ENCODE measurements at regions not wholly inside any gene's neighbourhood (a gene's known extent, or its start where the extent isn't known, plus 50 kb on each side); places are given as distances from the start of the nearest gene placed in this dataset.
"Not testable (repeated sequence)": the region's sequence is repeated elsewhere in the genome, so short reads cannot be mapped to it uniquely, and the experiment has no call there.

DNA sequence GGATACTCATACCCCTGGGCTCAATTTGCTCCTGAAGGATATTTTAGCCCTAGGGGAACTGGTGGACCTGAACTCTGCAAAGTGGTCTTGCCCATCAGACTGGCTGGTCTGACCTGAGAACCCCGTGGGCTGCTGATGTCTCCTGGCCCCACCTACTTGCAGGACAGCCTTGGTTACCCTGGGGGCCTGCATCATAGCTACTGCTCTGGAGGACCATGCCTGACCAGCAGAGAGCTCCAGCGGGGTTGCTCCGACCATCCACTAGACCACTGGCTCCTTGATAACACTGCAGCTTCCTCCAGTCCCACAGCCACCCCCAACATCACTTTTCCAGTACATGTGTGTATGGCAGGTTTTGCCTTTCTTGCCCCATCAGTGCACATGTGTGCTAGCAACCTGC, 331.6 kb upstream of the BRINP3 start:
- DNase-seq (ENCODE audit: insufficient read length, low spot score) (no peak), FAIRE-seq (no peak)
- no peak for TF ChIP-seq POLR2A (IDR thresholded peaks at IDR 0.05; ENCODE audit: low read depth, low read length)

DNA sequence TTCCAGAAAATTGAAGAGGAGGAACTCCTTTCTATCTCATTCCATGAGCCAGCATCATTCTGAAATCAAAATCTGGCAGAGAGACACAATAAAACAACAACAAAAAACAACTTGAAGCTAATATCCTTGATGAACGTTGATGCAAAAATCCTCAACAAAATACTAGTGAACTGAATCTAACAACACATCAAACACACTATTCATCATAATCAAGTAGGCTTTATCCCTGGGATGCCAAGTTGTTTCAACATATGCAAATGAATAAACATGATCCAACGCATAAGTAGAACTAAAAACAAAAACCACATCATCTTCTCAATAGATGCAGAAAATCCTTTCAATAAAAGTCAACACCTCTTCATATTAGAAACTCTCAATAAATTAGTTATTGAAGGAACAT, 335.3 kb upstream of the BRINP3 start:
- no peak for DNase-seq (ENCODE audit: insufficient read length, low spot score)
- no peak for TF ChIP-seq POLR2A (IDR thresholded peaks at IDR 0.05; ENCODE audit: low read depth, low read length)
- no peak for FAIRE-seq

DNA sequence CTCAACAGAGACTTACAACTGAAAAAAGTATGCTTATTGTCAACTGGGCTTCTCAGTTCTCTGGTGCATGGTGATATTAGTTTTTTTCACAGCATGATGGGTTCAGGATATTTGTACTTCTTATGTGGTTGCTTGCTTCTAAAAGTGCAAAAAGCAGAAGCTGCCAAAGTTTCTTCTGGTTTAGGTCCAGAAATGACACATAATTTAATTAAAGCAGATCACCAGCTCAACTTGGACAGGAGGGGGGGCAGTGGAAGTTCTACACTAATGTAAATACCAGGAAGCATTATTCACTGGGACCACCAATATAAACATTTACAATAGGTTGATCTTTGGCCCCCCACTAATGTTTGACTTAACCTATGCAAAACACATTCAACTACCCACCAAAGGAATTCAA, 354.8 kb upstream of the BRINP3 start:
- FAIRE-seq, result no peak
- no peak for DNase-seq (ENCODE audit: insufficient read length, low spot score)
- TF ChIP-seq POLR2A (IDR thresholded peaks at IDR 0.05; ENCODE audit: low read depth, low read length), result no peak

- DNase-seq (ENCODE audit: insufficient read length, low spot score) (no peak), FAIRE-seq (no peak)
- no peak for TF ChIP-seq POLR2A (IDR thresholded peaks at IDR 0.05; ENCODE audit: low read depth, low read length)
Measured at GRCh38 chr1:190835658-190836057, 358.0 kb upstream of the BRINP3 start.

DNA sequence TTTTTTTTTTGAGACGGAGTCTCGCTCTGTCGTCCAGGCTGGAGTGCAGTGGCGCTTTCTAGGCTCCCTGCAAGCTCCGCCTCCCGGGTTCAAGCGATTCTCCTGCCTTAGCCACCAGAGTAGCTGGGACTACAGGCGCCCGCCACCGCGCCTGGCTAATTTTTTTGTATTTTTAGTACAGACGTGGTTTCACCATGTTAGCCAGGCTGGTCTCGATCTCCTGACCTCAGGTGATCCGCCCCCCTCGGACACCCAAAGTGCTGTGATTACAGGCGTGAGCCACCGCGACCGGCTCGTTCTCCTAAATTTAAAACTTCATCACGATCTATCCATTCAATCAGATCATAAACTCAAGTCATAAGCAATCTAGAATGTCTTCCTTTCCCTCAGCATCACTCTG, 359.5 kb upstream of the BRINP3 start:
- DNase-seq (ENCODE audit: insufficient read length, low spot score); FAIRE-seq: not testable (repeated sequence)

- DNase-seq (ENCODE audit: insufficient read length, low spot score), result no peak
- no peak for FAIRE-seq
- no peak for TF ChIP-seq POLR2A (IDR thresholded peaks at IDR 0.05; ENCODE audit: low read depth, low read length)
Measured at GRCh38 chr1:190837888-190838287, 360.2 kb upstream of the BRINP3 start.

- DNase-seq (ENCODE audit: insufficient read length, low spot score) (no peak), FAIRE-seq (no peak)
- TF ChIP-seq POLR2A (IDR thresholded peaks at IDR 0.05; ENCODE audit: low read depth, low read length), result no peak
Measured at GRCh38 chr1:190847166-190847565, 369.5 kb upstream of the BRINP3 start.

DNA sequence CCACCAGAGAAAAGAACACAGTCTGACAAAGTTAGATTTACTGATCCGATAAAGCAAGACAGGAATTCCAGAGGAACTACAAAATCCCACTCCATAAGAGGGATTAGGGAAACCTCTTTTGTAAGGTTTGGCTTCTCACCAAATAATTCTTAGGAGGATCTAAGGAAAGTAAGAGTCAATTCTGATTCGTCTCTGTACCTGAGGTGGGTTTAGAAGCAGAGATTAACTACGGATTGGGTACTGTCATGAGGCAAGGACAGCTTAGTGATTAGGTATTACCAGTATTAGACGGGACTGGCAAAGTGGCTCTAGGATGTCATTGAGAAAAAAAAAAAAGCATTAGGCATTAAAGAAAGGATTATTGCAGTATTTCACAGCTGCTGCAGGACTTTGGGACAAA, 371.7 kb upstream of the BRINP3 start:
- peak; percentile 52 for FAIRE-seq
- TF ChIP-seq POLR2A (IDR thresholded peaks at IDR 0.05; ENCODE audit: low read depth, low read length), result no peak
- no peak for DNase-seq (ENCODE audit: insufficient read length, low spot score)

GRCh38 chr1:190852611-190853010, 374.9 kb upstream of the BRINP3 start:
- no peak for FAIRE-seq
- DNase-seq (ENCODE audit: insufficient read length, low spot score), result no peak
- no peak for TF ChIP-seq POLR2A (IDR thresholded peaks at IDR 0.05; ENCODE audit: low read depth, low read length)

DNA sequence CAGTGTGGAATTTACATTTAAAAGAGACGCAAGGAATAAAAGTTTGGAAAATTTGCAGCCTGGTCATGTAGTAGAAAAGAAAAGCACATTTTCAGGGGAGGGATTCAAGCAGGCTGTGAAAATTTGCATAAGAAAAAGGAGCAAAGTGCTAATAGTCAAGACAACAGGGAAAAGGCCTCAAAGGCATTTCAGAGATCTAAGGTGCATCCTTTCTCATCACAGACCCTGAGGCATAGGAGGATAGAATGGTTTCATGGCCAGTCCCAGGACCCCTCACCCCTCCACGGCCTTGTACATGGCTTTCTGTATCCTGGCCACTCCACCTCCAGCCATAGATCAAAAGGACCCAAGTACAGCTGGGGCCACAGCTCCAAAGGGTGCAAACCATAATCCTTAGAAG, 380.5 kb upstream of the BRINP3 start:
- TF ChIP-seq POLR2A (IDR thresholded peaks at IDR 0.05; ENCODE audit: low read depth, low read length), result no peak
- FAIRE-seq (no peak), DNase-seq (ENCODE audit: insufficient read length, low spot score) (no peak)

GRCh38 chr1:190864013-190864641, 386.5 kb upstream of the BRINP3 start:
- TF ChIP-seq POLR2A (IDR thresholded peaks at IDR 0.05; ENCODE audit: low read depth, low read length), result no peak
- DNase-seq (ENCODE audit: insufficient read length, low spot score) (no peak), FAIRE-seq (no peak)

DNA sequence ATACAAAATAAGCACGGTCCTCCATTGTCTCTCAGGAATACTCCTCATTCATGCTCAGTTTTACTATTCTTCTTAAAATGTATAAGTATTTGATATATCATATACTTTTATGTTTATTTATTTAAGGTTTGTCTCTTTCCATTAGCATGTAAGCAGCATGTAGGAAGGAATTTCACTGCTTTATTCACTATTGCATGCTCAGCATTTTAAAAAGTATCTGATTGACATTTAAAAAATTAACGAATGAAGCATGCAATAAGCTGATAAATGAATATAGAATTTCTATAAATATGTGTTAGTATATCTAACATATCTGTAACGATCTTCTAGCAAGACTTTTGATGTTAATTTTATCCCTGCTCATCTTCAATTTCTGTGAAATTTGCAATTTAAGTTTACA, 402.7 kb upstream of the BRINP3 start:
- no peak for FAIRE-seq
- TF ChIP-seq POLR2A (IDR thresholded peaks at IDR 0.05; ENCODE audit: low read depth, low read length), result no peak
- DNase-seq (ENCODE audit: insufficient read length, low spot score), result no peak

DNA sequence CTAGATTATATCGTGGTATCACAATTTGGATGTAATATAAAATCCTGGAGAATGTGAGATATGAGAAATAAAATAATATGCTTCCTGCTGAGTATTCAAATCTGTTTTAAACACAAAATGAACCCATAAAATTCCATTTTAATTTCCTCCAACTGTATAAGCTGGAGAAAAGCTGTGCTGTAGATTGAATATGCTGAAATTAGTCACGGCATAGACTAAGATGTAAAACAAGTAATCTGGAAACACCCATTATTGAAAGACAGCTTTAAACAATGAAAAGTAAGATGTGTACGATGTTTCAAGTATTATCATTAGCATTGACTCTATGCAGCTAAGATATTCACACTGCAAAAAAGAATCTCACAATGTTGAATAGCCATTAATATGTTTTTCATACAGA, 403.4 kb upstream of the BRINP3 start:
- DNase-seq (ENCODE audit: insufficient read length, low spot score) (no peak), FAIRE-seq (no peak)
- no peak for TF ChIP-seq POLR2A (IDR thresholded peaks at IDR 0.05; ENCODE audit: low read depth, low read length)

- no peak for TF ChIP-seq POLR2A (IDR thresholded peaks at IDR 0.05; ENCODE audit: low read depth, low read length)
- DNase-seq (ENCODE audit: insufficient read length, low spot score) (no peak), FAIRE-seq (no peak)
Measured at GRCh38 chr1:190897233-190897632, 419.6 kb upstream of the BRINP3 start.

DNA sequence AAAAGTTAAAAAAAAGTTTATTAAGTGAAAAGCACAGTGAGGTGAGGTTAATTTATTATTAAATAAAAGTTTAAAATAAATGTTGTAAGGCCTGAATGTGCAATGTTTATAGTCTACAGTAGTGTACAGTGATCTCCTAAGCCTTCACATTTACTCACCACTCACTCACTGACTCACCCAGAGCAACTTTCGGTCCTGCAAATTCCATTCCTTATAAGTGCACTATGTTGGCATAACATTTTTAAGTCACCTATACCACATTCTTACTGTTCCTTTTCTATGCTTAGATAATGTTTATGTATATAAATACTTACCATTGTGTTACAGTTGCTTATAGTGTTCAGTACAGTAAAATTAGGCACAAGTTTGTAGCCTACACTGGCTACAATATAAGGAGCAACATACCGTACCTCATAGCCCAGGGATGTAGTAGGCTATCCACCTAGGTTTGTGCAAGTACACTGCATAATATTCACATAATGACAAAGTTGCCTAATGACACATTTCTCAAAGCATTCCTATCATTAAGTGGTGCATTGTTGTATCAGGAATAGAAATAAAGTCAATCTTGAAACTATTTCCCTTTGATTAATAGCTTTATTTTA, 426.5 kb upstream of the BRINP3 start:
- no peak for DNase-seq (ENCODE audit: insufficient read length, low spot score)
- peak; percentile 73 for FAIRE-seq
- no peak for TF ChIP-seq POLR2A (IDR thresholded peaks at IDR 0.05; ENCODE audit: low read depth, low read length)

Data from H54 (cell line).